Loucy (cell line): ENCODE measurements at regions not wholly inside any gene's neighbourhood (a gene's known extent, or its start where the extent isn't known, plus 50 kb on each side); places are given as distances from the start of the nearest gene placed in this dataset.

Experiments used
- EZH2phosphoT487 ChIP-seq: fragments of 200-600 bp; IDR thresholded peaks from 2 replicates; pipeline ENCODE4 v1.6.1; 2018; ENCODE audit warnings: antibody characterized with exemption, mild to moderate bottlenecking, moderate library complexity, borderline replicate concordance
- TF ChIP-seq, protein P1 (sequence below): fragments of 200-600 bp; sonication (generic); conservative IDR thresholded peaks from 2 replicates; pipeline ENCODE4 v1.5.1; 2014; ENCODE audit warnings: mild to moderate bottlenecking, antibody characterized with exemption, low read length

- TF ChIP-seq, protein P1, sequence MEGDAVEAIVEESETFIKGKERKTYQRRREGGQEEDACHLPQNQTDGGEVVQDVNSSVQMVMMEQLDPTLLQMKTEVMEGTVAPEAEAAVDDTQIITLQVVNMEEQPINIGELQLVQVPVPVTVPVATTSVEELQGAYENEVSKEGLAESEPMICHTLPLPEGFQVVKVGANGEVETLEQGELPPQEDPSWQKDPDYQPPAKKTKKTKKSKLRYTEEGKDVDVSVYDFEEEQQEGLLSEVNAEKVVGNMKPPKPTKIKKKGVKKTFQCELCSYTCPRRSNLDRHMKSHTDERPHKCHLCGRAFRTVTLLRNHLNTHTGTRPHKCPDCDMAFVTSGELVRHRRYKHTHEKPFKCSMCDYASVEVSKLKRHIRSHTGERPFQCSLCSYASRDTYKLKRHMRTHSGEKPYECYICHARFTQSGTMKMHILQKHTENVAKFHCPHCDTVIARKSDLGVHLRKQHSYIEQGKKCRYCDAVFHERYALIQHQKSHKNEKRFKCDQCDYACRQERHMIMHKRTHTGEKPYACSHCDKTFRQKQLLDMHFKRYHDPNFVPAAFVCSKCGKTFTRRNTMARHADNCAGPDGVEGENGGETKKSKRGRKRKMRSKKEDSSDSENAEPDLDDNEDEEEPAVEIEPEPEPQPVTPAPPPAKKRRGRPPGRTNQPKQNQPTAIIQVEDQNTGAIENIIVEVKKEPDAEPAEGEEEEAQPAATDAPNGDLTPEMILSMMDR, result no peak
- TF ChIP-seq EZH2phosphoT487, result no peak
Observed at GRCh38 chr14:101507836-101508150, 53.5 kb upstream of the DIO3 start.
